GM12892 (cell line): ENCODE measurements at regions not wholly inside any gene's neighbourhood (a gene's known extent, or its start where the extent isn't known, plus 50 kb on each side); places are given as distances from the start of the nearest gene placed in this dataset.

Source experiments
- POLR2A ChIP-seq: IDR thresholded peaks from 2 replicates; pipeline ENCODE4 v1.6.1; 2011; ENCODE audit warnings: low read depth, low read length, control low read depth
- POLR2AphosphoS5 ChIP-seq: IDR thresholded peaks from 2 replicates; pipeline ENCODE4 v1.6.1; 2011; ENCODE audit warnings: low read depth, low read length, control low read depth
- TAF1 ChIP-seq: IDR thresholded peaks from 2 replicates; pipeline ENCODE4 v1.6.1; 2011; ENCODE audit warnings: low read depth, mild to moderate bottlenecking, control low read depth, low read length, borderline replicate concordance

DNA sequence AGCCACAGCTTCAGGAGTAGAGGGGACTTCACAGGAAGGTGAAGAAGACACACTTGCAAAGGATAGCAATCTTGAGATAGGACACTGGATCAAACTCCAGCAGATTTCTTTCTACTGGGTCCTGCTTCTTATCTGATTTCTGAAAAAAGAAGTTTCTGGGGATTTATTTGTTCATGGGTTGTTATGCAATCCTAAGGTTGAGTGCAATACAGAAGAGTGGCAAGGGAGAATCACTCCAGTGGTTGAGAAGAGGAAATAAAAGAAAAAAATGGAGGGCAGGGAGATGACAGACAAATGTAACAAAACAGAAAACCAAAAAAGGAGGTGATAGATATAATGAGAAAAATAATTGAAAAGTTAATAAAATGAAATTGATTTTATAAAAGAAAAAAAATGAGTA, 858.3 kb downstream of the TUSC7 start:
- TF ChIP-seq TAF1 (no peak), POLR2A (no peak), POLR2AphosphoS5 (no peak)
